ENCODE measurements at regions not wholly inside any gene's neighbourhood (a gene's known extent, or its start where the extent isn't known, plus 50 kb on each side); places are given as distances from the start of the nearest gene placed in this dataset.
A peak's percentile ranks its signal among the peaks of the same experiment; 100 is the strongest.
"Not testable (repeated sequence)": the region's sequence is repeated elsewhere in the genome, so short reads cannot be mapped to it uniquely, and the experiment has no call there.

DNA sequence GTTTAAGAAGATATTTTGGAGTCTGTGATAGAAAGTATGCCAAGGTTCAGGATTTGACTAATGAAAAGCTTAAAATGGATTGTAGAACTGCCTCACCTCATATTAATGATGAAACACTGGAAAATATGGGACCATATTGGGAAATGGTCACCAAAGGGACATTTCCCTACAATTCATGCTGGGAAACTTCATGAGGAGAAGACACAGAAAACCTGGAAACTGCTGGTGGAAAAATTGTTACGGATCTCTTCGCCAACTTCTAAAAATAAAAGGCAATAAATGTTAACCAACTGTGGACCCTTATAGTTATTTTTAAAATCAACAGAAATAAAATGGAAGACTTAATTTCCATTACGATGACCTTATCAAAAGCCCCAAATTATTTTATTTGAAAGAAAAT, 97.6 kb upstream of the FRMD4B start:
- Histone ChIP-seq H3K4me1 (no peaks in the 10 kb centered on the region), H3K36me3 (no peaks in the 10 kb centered on the region), H3K4me3 (no peak overlapping the region), H3K27me3 (no peaks in the 10 kb centered on the region), H3K9me3 (no peaks in the 10 kb centered on the region), H3K27ac (no peak overlapping the region)
- ATAC-seq (ENCODE audit: low FRiP score in 2 of 2) = no peak
- no peak for DNase-seq
- no peak for TF ChIP-seq POLR2AphosphoS5 (IDR thresholded peaks at IDR 0.05)
- TF ChIP-seq EP300 (IDR thresholded peaks at IDR 0.05) = no peak
- TF ChIP-seq POLR2A (IDR thresholded peaks at IDR 0.05) = no peak
- TF ChIP-seq, protein P1, sequence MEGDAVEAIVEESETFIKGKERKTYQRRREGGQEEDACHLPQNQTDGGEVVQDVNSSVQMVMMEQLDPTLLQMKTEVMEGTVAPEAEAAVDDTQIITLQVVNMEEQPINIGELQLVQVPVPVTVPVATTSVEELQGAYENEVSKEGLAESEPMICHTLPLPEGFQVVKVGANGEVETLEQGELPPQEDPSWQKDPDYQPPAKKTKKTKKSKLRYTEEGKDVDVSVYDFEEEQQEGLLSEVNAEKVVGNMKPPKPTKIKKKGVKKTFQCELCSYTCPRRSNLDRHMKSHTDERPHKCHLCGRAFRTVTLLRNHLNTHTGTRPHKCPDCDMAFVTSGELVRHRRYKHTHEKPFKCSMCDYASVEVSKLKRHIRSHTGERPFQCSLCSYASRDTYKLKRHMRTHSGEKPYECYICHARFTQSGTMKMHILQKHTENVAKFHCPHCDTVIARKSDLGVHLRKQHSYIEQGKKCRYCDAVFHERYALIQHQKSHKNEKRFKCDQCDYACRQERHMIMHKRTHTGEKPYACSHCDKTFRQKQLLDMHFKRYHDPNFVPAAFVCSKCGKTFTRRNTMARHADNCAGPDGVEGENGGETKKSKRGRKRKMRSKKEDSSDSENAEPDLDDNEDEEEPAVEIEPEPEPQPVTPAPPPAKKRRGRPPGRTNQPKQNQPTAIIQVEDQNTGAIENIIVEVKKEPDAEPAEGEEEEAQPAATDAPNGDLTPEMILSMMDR (IDR thresholded peaks at IDR 0.05) = no peak
- 79 to 83% methylated on average over 3 of the region's 3 CpGs for WGBS, 2 donors

DNA sequence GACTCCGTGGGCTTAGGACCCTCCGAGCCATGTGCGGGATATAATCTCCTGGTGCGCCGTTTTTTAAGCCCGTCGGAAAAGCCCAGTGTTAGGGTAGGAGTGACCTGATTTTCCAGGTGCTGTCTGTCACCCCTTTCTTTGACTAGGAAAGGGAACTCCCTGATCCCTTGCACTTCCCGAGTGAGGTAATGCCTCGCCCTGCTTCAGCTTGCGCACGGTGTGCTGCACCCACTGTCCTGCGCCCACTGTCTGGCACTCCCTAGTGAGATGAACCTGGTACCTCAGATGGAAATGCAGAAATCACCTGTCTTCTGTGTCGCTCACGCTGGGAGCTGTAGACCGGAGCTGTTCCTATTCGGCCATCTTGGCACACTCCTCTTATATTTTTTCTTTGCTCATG, 95.1 kb upstream of the FRMD4B start:
- not testable (repeated sequence) for H3K4me1 ChIP-seq; H3K36me3 ChIP-seq; H3K9me3 ChIP-seq; DNase-seq; H3K27me3 ChIP-seq; H3K4me3 ChIP-seq; ATAC-seq (ENCODE audit: low FRiP score in 2 of 2); H3K27ac ChIP-seq
- whole genome bisulfite sequencing, 2 donors = 88 to 91% methylated on average over 11 to 16 of the region's 16 CpGs

DNA sequence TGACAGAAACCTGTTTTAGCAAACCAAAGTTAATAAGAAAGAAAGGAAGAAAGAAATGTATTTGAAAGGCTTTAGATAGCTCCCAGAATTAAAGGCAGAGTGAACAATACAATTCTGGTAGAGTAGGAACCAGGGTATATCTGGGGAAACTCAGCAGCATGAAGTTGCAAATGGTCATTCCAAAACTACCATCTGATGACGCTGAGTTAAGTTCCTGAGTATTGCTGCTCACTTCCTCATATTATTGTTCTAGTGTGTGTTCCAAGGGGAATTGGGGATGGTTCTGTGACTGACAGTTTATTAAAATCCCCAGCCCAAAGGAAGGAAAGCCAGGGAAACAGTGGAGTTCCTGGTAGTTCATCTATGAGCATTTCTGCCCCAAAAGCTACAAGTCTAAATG, 88.3 kb upstream of the FRMD4B start:
- TF ChIP-seq POLR2AphosphoS5 (IDR thresholded peaks at IDR 0.05) (no peak), EP300 (IDR thresholded peaks at IDR 0.05) (no peak), POLR2A (IDR thresholded peaks at IDR 0.05) (no peak)
- TF ChIP-seq, protein P1 (IDR thresholded peaks at IDR 0.05) = no peak
- peaks cover 0 to 3% (median 0%) of the 10 kb centered on the region in 4 donors for H3K4me1 ChIP-seq
- no peaks in the 10 kb centered on the region for H3K27me3 ChIP-seq
- no peaks in the 10 kb centered on the region for H3K36me3 ChIP-seq
- ATAC-seq (ENCODE audit: low FRiP score in 2 of 2) (peak in 1 of 2 donors; percentile 52), DNase-seq (no peak)
- WGBS, 2 donors = 53 to 56% methylated on average over 1 of the region's 1 CpG
- no peak overlapping the region for H3K27ac ChIP-seq
- no peak overlapping the region for H3K4me3 ChIP-seq
- no peaks in the 10 kb centered on the region for H3K9me3 ChIP-seq

DNA sequence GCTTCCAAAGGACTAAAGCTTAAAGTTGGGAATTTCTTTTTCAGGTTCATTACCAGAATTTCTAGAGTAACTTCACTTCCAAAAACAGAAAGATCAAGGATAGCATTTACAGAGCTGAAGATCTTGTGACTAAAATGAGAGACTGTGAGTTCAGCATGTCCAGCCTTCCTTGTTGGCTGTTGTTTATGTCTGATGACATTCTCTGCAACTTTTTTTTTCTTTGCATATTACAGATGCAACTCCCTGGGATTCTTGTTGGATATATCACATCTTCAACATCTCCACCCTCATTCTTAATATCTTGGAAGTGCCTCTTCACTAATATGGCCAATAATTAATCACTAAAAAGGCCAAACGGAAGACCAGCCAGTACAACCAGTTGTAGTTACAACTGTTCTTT, 86.2 kb upstream of the FRMD4B start:
- Histone ChIP-seq H3K36me3 (no peaks in the 10 kb centered on the region), H3K4me3 (no peak overlapping the region), H3K27me3 (no peaks in the 10 kb centered on the region), H3K4me1 (peaks cover 0 to 3% (median 0%) of the 10 kb centered on the region in 4 donors), H3K9me3 (no peaks in the 10 kb centered on the region), H3K27ac (no peak overlapping the region)
- WGBS, 2 donors = 86 to 88% methylated on average over 1 of the region's 1 CpG
- TF ChIP-seq, protein P1 (IDR thresholded peaks at IDR 0.05) = no peak
- TF ChIP-seq POLR2AphosphoS5 (IDR thresholded peaks at IDR 0.05) = no peak
- no peak for TF ChIP-seq POLR2A (IDR thresholded peaks at IDR 0.05)
- TF ChIP-seq EP300 (IDR thresholded peaks at IDR 0.05) = no peak
- no peak for DNase-seq
- ATAC-seq (ENCODE audit: low FRiP score in 2 of 2) = no peak

DNA sequence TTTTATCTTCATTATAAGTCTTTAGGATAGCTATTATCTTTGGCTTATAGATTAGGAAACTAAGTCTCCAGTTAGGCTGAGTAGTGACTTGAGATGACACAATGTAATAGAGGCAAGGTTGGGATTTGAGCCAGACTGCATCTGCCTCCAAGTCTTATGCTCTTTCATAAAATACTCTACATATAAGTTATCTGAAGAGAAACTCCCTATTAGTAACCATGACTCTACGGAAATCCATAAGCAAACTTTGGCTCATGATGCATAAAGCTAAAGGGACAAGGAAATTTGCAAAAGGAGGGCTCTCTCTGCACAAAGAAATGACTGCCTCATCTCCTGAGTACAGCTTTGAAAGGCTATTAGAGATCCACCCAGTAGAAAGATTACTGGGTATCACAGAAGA, 77.6 kb upstream of the FRMD4B start:
- TF ChIP-seq POLR2AphosphoS5 (IDR thresholded peaks at IDR 0.05) (no peak), EP300 (IDR thresholded peaks at IDR 0.05) (no peak), POLR2A (IDR thresholded peaks at IDR 0.05) (no peak)
- TF ChIP-seq, protein P1 (IDR thresholded peaks at IDR 0.05) = no peak
- Histone ChIP-seq H3K36me3 (no peaks in the 10 kb centered on the region), H3K4me1 (no peaks in the 10 kb centered on the region), H3K9me3 (no peaks in the 10 kb centered on the region), H3K27ac (no peak overlapping the region), H3K27me3 (no peaks in the 10 kb centered on the region), H3K4me3 (no peak overlapping the region)
- 89 to 95% methylated on average over 1 of the region's 1 CpG for WGBS, 2 donors
- DNase-seq (no peak), ATAC-seq (ENCODE audit: low FRiP score in 2 of 2) (no peak)
